ENCODE measurements at regions not wholly inside any gene's neighbourhood (a gene's known extent, or its start where the extent isn't known, plus 50 kb on each side); places are given as distances from the start of the nearest gene placed in this dataset.

DNA sequence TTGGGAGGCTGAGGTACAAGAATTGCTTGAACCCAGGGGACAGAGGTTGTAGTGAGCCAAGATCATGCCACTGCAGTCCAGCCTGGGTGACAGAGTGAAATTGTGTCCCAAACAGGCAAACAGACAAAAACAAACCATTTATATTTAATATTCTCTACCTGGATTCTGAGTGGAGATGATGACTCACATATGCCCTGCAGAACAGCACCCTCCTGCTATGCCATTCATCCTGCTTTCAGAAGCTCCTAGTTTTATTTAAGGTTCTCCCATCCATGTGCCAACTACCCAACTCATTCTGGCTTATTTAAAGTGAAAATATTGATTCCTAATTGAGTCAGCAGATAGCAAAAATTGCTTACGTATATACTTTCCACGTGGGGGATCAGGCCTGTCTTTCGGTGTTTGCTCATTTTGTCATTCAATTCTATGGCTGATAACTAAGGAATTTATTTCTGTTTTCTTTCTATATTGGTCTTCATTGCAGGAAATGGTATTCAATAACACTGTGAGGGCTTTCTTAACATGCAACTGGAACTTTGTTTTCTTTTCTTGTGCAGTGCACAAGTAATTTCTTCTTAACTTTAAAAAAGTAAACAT, 459.1 kb upstream of the JAG1 start:
- H3K27me3 ChIP-seq (ENCODE audit: control insufficient read depth, insufficient read depth, low read length): no peaks in the 10 kb centered on the region
- H3K36me3 ChIP-seq (ENCODE audit: control insufficient read depth, insufficient read depth, low read length): no peaks in the 10 kb centered on the region
- no peak overlapping the region for H3K4me3 ChIP-seq (ENCODE audit: low read depth, low read length)
- H3K4me1 ChIP-seq (ENCODE audit: control insufficient read depth, insufficient read depth, low read length): no peaks in the 10 kb centered on the region
- H3K27ac ChIP-seq (ENCODE audit: low read depth, low read length): no peak overlapping the region
- H3K9ac ChIP-seq (ENCODE audit: low read depth, low read length): no peak overlapping the region
- no peaks in the 10 kb centered on the region for H3K9me3 ChIP-seq (ENCODE audit: control insufficient read depth, insufficient read depth, low read length)

DNA sequence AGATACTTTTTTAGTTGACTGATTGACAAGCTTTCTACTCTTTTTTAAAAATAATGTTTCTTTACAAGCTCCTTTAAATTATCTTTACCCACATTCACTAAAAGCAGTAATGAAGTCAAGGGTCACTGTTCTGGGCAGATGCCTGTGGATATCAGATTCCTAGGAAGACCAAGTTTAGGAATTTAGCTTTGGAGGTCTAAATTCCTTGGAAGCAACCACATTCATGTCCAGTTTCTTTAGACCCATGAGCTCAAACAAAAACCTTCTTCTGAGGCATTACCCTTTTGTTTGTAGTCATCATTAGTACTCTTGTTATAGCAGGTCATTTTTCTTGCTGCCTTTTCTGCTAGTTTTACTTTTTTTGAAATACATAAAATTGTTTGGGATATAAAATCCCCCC, 462.9 kb upstream of the JAG1 start:
- H3K4me1 ChIP-seq (ENCODE audit: control insufficient read depth, insufficient read depth, low read length): no peaks in the 10 kb centered on the region
- H3K4me3 ChIP-seq (ENCODE audit: low read depth, low read length): no peak overlapping the region
- H3K9ac ChIP-seq (ENCODE audit: low read depth, low read length): no peak overlapping the region
- no peaks in the 10 kb centered on the region for H3K36me3 ChIP-seq (ENCODE audit: control insufficient read depth, insufficient read depth, low read length)
- H3K9me3 ChIP-seq (ENCODE audit: control insufficient read depth, insufficient read depth, low read length): no peaks in the 10 kb centered on the region
- no peaks in the 10 kb centered on the region for H3K27me3 ChIP-seq (ENCODE audit: control insufficient read depth, insufficient read depth, low read length)
- H3K27ac ChIP-seq (ENCODE audit: low read depth, low read length): no peak overlapping the region

DNA sequence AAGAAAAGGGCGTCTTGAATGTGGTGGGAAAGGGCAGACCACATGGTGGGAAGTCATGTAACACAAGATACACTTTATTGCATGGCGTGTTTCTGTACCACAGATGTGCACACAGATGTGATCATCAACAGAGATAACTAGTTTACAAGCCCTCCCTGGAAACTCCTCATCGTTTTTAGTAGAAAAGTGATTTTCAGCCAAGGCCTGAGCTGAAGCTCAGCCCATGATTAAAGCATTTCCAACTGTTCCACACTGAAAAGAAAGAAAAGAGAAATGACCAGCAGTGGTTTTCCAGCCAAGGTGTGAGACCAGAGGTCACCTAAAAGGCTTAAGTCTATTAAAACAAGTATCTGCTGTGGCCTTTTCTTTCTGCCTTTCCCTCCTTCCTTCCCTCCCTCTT, 463.9 kb upstream of the JAG1 start:
- Histone ChIP-seq H3K27me3 (ENCODE audit: control insufficient read depth, insufficient read depth, low read length) (no peaks in the 10 kb centered on the region), H3K4me1 (ENCODE audit: control insufficient read depth, insufficient read depth, low read length) (no peaks in the 10 kb centered on the region), H3K9ac (ENCODE audit: low read depth, low read length) (no peak overlapping the region), H3K27ac (ENCODE audit: low read depth, low read length) (no peak overlapping the region), H3K9me3 (ENCODE audit: control insufficient read depth, insufficient read depth, low read length) (no peaks in the 10 kb centered on the region), H3K4me3 (ENCODE audit: low read depth, low read length) (no peak overlapping the region), H3K36me3 (ENCODE audit: control insufficient read depth, insufficient read depth, low read length) (no peaks in the 10 kb centered on the region)

DNA sequence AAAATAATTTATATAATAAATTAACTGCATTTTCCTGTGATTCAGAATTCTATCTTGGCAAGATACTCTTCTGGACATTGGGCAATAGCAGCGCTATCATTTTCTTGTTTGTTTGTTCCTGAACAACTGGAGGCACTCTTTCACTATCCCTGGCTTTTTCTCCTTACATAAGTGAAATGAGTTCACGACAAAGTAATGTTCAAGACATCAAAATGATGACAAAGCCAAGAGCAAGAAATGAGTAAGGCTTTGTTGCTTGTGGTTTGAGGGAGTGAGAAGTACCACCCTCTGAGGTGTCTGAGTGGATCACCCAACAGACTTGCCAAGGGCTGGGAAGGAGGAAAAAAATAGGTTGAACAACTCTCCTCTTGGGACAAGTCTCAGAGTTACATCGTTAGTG, 466.6 kb upstream of the JAG1 start:
- no peak overlapping the region for H3K9ac ChIP-seq (ENCODE audit: low read depth, low read length)
- no peaks in the 10 kb centered on the region for H3K4me1 ChIP-seq (ENCODE audit: control insufficient read depth, insufficient read depth, low read length)
- no peaks in the 10 kb centered on the region for H3K9me3 ChIP-seq (ENCODE audit: control insufficient read depth, insufficient read depth, low read length)
- H3K4me3 ChIP-seq (ENCODE audit: low read depth, low read length): no peak overlapping the region
- no peaks in the 10 kb centered on the region for H3K27me3 ChIP-seq (ENCODE audit: control insufficient read depth, insufficient read depth, low read length)
- H3K36me3 ChIP-seq (ENCODE audit: control insufficient read depth, insufficient read depth, low read length): no peaks in the 10 kb centered on the region
- no peak overlapping the region for H3K27ac ChIP-seq (ENCODE audit: low read depth, low read length)

DNA sequence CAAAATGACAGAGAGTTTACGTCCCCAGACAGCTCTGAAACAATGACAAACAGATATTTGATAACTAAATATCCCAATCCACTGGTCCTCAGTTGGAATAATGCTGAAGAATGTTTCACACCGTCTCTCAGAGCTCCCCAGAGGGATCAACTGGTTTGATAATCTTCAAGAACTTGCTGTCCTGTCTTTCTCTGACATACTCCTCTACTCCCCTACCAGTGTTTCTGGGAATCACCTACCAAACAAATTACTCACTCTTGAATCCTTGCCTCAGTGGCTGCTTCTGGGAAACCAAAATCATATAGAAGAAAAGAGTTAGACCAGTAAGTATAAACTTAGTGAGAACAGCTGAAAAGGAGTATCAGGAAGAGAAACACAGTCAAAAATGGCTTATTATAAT, 469.7 kb upstream of the JAG1 start:
- Histone ChIP-seq H3K36me3 (ENCODE audit: control insufficient read depth, insufficient read depth, low read length) (no peaks in the 10 kb centered on the region), H3K27me3 (ENCODE audit: control insufficient read depth, insufficient read depth, low read length) (no peaks in the 10 kb centered on the region), H3K4me3 (ENCODE audit: low read depth, low read length) (no peak overlapping the region), H3K9me3 (ENCODE audit: control insufficient read depth, insufficient read depth, low read length) (no peaks in the 10 kb centered on the region), H3K9ac (ENCODE audit: low read depth, low read length) (no peak overlapping the region), H3K4me1 (ENCODE audit: control insufficient read depth, insufficient read depth, low read length) (no peaks in the 10 kb centered on the region), H3K27ac (ENCODE audit: low read depth, low read length) (no peak overlapping the region)

DNA sequence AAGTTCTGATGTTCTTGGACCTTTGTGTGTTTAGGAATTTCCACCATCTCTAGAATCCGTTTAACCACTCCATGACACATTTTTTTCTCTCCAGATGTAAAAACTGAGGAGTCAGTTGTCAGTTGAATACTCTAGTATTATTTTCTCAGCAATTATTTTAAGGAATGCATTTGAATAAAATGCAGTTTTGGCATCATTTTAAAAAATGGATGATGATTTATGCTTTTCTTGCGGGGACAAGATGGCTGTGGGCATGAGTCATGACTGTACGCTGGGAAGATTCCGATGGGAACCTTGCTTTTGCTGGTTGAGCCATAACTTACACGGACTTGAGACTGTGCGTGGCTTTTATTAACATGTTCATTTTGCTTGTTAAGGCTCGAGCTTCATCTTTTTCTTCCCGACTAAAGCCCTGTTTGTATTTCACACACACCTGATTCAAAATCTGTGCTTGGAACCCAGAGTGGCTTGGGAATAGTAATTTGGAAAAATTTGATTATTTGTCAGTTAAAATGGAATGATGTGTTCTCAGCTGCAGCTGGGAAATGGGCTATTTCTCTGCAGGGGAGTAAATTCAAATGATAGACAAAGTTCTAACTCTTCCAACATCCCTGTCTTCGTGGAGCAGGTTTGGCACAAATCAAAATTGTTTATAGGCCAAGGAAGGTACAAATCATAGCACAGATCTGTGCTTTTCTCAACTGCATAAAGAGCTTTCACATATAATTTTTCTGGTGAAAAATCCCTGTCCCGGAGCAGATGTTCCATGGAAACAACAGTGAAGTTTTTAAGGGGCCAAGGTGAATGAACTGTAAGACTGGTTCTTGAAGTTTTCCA, 470.5 kb upstream of the JAG1 start:
- Histone ChIP-seq H3K9ac (ENCODE audit: low read depth, low read length) (no peak overlapping the region), H3K27ac (ENCODE audit: low read depth, low read length) (no peak overlapping the region), H3K9me3 (ENCODE audit: control insufficient read depth, insufficient read depth, low read length) (no peaks in the 10 kb centered on the region), H3K36me3 (ENCODE audit: control insufficient read depth, insufficient read depth, low read length) (no peaks in the 10 kb centered on the region), H3K4me3 (ENCODE audit: low read depth, low read length) (no peak overlapping the region), H3K27me3 (ENCODE audit: control insufficient read depth, insufficient read depth, low read length) (no peaks in the 10 kb centered on the region), H3K4me1 (ENCODE audit: control insufficient read depth, insufficient read depth, low read length) (no peaks in the 10 kb centered on the region)

DNA sequence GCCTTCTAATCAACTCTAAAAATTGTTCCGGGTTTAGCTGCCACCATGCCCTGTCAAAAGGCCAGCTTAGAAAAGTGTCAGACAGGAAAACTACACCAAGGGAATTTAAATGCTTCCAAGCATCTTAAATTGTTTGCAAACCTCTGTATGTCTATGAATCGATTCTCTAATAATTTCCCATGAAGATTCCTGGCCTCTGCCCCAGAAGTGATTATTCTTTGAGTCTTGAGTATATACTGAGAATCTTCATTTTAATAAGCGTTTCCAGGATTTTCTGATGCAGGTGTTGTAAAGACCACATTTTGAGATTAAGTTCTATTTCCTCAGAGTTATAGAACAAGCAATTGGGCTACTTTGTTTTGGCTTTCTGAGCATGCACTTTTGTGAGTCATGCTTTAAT, 471.8 kb upstream of the JAG1 start:
- Histone ChIP-seq H3K27ac (ENCODE audit: low read depth, low read length) (no peak overlapping the region), H3K9me3 (ENCODE audit: control insufficient read depth, insufficient read depth, low read length) (no peaks in the 10 kb centered on the region), H3K4me3 (ENCODE audit: low read depth, low read length) (no peak overlapping the region), H3K36me3 (ENCODE audit: control insufficient read depth, insufficient read depth, low read length) (no peaks in the 10 kb centered on the region), H3K4me1 (ENCODE audit: control insufficient read depth, insufficient read depth, low read length) (no peaks in the 10 kb centered on the region), H3K9ac (ENCODE audit: low read depth, low read length) (no peak overlapping the region), H3K27me3 (ENCODE audit: control insufficient read depth, insufficient read depth, low read length) (no peaks in the 10 kb centered on the region)

DNA sequence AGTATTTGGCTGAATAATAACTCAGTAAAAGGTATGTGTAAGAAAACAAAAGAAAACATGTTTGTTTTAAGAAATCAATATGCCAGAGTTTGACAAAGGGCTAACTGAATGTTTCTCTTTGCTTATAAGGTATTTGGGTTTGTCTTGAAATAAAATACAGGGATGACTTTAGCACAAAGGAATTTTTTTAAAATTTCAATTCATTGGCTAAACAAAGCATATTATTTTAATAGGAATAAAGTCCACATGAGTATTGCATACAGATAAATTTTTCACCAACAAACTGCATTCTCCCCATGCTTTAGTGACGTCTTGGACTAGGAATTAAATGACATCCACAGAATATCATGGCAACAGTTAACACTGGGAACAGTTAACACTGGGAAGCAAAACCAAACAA, 480.0 kb upstream of the JAG1 start:
- Histone ChIP-seq H3K4me1 (ENCODE audit: control insufficient read depth, insufficient read depth, low read length) (no peaks in the 10 kb centered on the region), H3K36me3 (ENCODE audit: control insufficient read depth, insufficient read depth, low read length) (no peaks in the 10 kb centered on the region), H3K9me3 (ENCODE audit: control insufficient read depth, insufficient read depth, low read length) (no peaks in the 10 kb centered on the region), H3K27ac (ENCODE audit: low read depth, low read length) (no peak overlapping the region), H3K4me3 (ENCODE audit: low read depth, low read length) (no peak overlapping the region), H3K27me3 (ENCODE audit: control insufficient read depth, insufficient read depth, low read length) (no peaks in the 10 kb centered on the region), H3K9ac (ENCODE audit: low read depth, low read length) (no peak overlapping the region)

DNA sequence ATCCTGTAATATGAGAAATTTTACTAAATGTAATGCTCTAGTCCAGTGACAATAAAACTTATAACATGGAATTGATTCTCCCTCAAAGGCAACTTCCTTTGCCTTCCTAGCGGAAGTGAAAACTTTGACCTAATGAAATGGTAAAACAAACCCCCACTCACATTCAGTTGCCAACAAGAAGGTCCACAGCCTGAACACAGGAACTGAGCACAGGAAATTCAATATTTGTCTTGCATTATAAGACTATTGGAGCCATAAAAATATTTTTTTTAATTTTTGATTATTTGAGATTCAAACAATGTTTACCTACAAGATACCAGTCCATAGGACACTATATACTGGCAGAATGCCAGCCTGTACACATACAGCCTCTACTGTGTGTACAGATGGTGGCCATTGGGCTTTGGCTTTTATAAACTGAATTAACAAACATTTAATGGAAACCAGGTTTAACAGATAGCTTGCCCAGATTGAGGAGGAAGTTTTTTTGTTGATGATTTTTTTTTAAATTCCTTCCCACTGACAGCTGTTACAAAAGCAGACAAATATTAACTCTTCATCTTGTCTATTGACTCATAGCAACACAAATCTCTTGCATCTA, 481.5 kb upstream of the JAG1 start:
- Histone ChIP-seq H3K9ac (ENCODE audit: low read depth, low read length) (no peak overlapping the region), H3K4me1 (ENCODE audit: control insufficient read depth, insufficient read depth, low read length) (no peaks in the 10 kb centered on the region), H3K27me3 (ENCODE audit: control insufficient read depth, insufficient read depth, low read length) (no peaks in the 10 kb centered on the region)

DNA sequence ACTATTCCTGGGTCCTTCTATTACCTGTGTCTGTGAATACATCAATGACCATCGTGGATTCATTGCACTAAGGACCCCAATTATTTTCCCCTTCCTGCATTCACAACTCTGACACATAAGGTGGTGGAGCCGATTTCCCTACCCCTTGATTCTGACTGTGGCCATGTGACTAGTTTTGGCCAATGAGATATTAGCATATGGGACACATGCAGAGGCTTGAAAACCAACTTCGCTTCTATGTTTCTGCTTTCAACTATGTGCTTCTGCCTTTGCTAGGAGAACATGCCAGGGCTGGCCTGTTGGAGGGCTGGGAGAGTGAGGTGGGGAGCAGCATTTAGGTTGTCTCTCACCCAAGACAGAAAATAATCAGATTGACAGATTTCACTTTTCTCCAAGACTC, 483.1 kb upstream of the JAG1 start:
- Histone ChIP-seq H3K4me1 (ENCODE audit: control insufficient read depth, insufficient read depth, low read length) (no peaks in the 10 kb centered on the region), H3K36me3 (ENCODE audit: control insufficient read depth, insufficient read depth, low read length) (no peaks in the 10 kb centered on the region), H3K4me3 (ENCODE audit: low read depth, low read length) (no peak overlapping the region), H3K27ac (ENCODE audit: low read depth, low read length) (no peak overlapping the region), H3K9ac (ENCODE audit: low read depth, low read length) (no peak overlapping the region), H3K27me3 (ENCODE audit: control insufficient read depth, insufficient read depth, low read length) (no peaks in the 10 kb centered on the region), H3K9me3 (ENCODE audit: control insufficient read depth, insufficient read depth, low read length) (no peaks in the 10 kb centered on the region)

More for the DNA sequence above, 481.5 kb upstream of the JAG1 start:
- Histone ChIP-seq H3K27ac (ENCODE audit: low read depth, low read length) (no peak overlapping the region), H3K36me3 (ENCODE audit: control insufficient read depth, insufficient read depth, low read length) (no peaks in the 10 kb centered on the region), H3K9me3 (ENCODE audit: control insufficient read depth, insufficient read depth, low read length) (no peaks in the 10 kb centered on the region), H3K4me3 (ENCODE audit: low read depth, low read length) (no peak overlapping the region)

DNA sequence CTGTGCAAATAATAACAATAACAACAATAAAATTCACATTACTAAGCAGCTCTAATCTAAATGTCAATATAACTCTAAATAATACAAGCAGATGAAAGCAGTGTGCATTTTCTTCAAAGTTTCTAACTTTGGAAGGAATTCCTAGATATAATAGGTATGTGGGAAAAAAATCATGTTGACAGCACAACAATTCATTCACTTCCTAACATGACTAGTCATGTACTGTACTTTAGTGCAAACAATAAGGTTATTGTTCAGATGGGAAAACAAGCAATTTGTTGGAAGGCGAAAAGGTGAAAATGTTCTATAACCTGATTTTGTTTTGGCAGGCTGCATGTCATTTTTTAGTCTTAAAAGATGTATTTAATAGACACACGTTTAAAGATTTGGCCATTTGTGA, 484.3 kb upstream of the JAG1 start:
- Histone ChIP-seq H3K4me1 (ENCODE audit: control insufficient read depth, insufficient read depth, low read length) (no peaks in the 10 kb centered on the region), H3K9me3 (ENCODE audit: control insufficient read depth, insufficient read depth, low read length) (no peaks in the 10 kb centered on the region), H3K36me3 (ENCODE audit: control insufficient read depth, insufficient read depth, low read length) (no peaks in the 10 kb centered on the region), H3K4me3 (ENCODE audit: low read depth, low read length) (no peak overlapping the region), H3K27me3 (ENCODE audit: control insufficient read depth, insufficient read depth, low read length) (no peaks in the 10 kb centered on the region), H3K27ac (ENCODE audit: low read depth, low read length) (no peak overlapping the region), H3K9ac (ENCODE audit: low read depth, low read length) (no peak overlapping the region)

Data from HUES48 (cell line).